Nephron progenitor cell (in vitro differentiated cells): ENCODE measurements at regions not wholly inside any gene's neighbourhood (a gene's known extent, or its start where the extent isn't known, plus 50 kb on each side); places are given as distances from the start of the nearest gene placed in this dataset.
"Not testable (repeated sequence)": the region's sequence is repeated elsewhere in the genome, so short reads cannot be mapped to it uniquely, and the experiment has no call there.

Experiments
- DNase-seq: peaks from one replicate; pipeline ENCODE4 v3.0.0; 2021
- H3K27ac Mint-ChIP-seq: 2 replicates; pipeline ENCODE4 v1.8.0; 2021; ENCODE audit warnings: mild to moderate bottlenecking, moderate library complexity, mixed read lengths
- H3K27me3 Mint-ChIP-seq: 2 replicates; pipeline ENCODE4 v1.8.0; 2021; ENCODE audit warnings: mild to moderate bottlenecking, low read depth, mixed read lengths; ENCODE audit not compliant: poor library complexity
- H3K36me3 Mint-ChIP-seq: 2 replicates; pipeline ENCODE4 v1.8.0; 2021; ENCODE audit warnings: low read depth, mixed read lengths
- H3K4me1 Mint-ChIP-seq: 2 replicates; pipeline ENCODE4 v1.8.0; 2021; ENCODE audit warnings: mixed read lengths
- H3K4me3 Mint-ChIP-seq: 2 replicates; pipeline ENCODE4 v1.8.0; 2021; ENCODE audit warnings: mild to moderate bottlenecking, moderate library complexity, mixed read lengths
- H3K9me3 Mint-ChIP-seq: 2 replicates; pipeline ENCODE4 v1.8.0; 2021; ENCODE audit warnings: mild to moderate bottlenecking, moderate library complexity, mixed read lengths
- TF ChIP-seq, protein P1 (sequence below): fragments of 200-600 bp; sonication (generic); IDR thresholded peaks from 2 replicates; pipeline ENCODE4 v1.5.0; 2021; ENCODE audit warnings: antibody characterized with exemption

DNA sequence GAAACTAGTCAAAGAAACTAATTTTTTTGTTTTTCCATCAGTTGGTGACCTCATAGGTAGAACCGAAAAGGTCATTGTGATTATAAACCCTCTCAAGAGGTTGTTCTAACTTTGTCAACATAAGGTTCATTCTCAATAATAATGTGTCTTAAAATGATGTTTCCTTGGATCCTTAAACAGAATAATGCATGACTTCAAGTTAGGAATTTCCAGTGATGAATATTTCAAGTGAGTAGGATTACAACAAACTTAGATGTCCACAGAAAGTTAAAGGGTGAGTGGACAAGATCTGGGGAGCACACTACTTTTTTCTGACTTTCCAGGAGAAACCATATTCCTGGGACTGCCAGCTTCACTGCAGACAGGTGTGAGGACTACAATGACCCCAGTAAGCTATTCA is 239.0 kb upstream of the PTGER4 start:
- H3K27ac Mint-ChIP-seq = no peak overlapping the region
- no peaks in the 10 kb centered on the region for H3K27me3 Mint-ChIP-seq
- peaks cover 4% of the 10 kb centered on the region for H3K9me3 Mint-ChIP-seq
- H3K4me3 Mint-ChIP-seq = no peak overlapping the region
- TF ChIP-seq, protein P1, sequence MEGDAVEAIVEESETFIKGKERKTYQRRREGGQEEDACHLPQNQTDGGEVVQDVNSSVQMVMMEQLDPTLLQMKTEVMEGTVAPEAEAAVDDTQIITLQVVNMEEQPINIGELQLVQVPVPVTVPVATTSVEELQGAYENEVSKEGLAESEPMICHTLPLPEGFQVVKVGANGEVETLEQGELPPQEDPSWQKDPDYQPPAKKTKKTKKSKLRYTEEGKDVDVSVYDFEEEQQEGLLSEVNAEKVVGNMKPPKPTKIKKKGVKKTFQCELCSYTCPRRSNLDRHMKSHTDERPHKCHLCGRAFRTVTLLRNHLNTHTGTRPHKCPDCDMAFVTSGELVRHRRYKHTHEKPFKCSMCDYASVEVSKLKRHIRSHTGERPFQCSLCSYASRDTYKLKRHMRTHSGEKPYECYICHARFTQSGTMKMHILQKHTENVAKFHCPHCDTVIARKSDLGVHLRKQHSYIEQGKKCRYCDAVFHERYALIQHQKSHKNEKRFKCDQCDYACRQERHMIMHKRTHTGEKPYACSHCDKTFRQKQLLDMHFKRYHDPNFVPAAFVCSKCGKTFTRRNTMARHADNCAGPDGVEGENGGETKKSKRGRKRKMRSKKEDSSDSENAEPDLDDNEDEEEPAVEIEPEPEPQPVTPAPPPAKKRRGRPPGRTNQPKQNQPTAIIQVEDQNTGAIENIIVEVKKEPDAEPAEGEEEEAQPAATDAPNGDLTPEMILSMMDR = no peak
- no peaks in the 10 kb centered on the region for H3K4me1 Mint-ChIP-seq
- no peak for DNase-seq
- H3K36me3 Mint-ChIP-seq = no peaks in the 10 kb centered on the region

DNA sequence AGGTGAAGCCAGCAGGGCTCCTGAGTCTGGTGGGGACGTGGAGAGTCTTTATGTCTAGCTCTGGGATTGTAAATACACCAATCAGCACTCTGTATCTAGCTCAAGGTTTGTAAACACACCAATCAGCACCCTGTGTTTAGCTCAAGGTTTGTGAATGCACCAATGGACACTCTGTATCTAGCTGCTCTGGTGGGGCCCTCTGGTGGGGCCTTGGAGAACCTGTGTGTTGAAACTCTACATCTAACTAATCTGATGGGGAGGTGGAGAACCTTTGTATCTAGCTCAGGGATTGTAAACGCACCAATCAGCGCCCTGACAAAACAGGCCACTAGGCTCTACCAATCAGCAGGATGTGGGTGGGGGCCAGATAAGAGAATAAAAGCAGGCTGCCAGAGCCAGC is 240.6 kb upstream of the PTGER4 start:
- not testable (repeated sequence) for H3K4me3 Mint-ChIP-seq, H3K4me1 Mint-ChIP-seq, H3K27me3 Mint-ChIP-seq, H3K27ac Mint-ChIP-seq, H3K9me3 Mint-ChIP-seq, DNase-seq, H3K36me3 Mint-ChIP-seq

DNA sequence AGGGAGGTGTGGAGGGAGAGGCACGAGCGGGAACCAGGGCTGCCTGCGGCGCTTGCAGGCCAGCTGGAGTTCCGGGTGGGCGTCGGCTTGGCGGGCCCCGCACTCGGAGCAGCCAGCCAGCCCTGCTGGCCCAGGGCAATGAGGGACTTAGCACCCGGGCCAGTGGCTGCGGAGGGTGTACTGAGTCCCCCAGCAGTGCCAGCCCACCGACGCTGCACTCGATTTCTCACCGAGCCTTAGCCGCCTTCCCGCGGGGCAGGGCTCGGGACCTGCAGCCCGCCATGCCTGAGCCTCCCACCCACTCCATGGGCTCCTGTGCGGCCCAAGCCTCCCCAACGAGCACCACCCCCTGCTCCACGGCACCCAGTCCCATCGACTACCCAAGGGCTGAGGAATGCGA is 241.1 kb upstream of the PTGER4 start:
- H3K27me3 Mint-ChIP-seq, DNase-seq, H3K27ac Mint-ChIP-seq, H3K36me3 Mint-ChIP-seq, H3K4me3 Mint-ChIP-seq, H3K9me3 Mint-ChIP-seq, H3K4me1 Mint-ChIP-seq: not testable (repeated sequence)

DNA sequence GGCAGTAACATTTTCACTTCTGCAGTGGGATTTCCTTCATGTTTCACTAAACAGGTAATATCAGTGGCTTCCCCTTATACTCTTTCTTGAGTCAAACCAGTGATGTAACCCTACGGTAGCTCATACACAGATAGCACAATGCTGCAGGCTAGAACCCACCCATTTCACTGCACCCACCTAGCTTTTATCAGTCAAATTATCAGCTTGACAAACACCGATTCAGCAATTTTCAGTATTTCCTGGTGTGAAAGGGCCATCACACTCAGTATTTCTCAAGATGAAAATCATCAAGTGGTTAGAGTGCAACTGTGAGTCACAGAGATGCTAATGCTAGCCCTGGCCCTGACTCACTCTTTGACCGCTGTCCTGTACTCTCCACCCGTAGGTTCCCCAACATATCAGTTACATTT is 242.3 kb upstream of the PTGER4 start:
- Mint-ChIP-seq H3K9me3 (peaks cover 4% of the 10 kb centered on the region), H3K4me1 (no peaks in the 10 kb centered on the region), H3K4me3 (no peak overlapping the region), H3K36me3 (no peaks in the 10 kb centered on the region), H3K27ac (no peak overlapping the region), H3K27me3 (no peaks in the 10 kb centered on the region)
- DNase-seq = no peak
- TF ChIP-seq, protein P1 = no peak

DNA sequence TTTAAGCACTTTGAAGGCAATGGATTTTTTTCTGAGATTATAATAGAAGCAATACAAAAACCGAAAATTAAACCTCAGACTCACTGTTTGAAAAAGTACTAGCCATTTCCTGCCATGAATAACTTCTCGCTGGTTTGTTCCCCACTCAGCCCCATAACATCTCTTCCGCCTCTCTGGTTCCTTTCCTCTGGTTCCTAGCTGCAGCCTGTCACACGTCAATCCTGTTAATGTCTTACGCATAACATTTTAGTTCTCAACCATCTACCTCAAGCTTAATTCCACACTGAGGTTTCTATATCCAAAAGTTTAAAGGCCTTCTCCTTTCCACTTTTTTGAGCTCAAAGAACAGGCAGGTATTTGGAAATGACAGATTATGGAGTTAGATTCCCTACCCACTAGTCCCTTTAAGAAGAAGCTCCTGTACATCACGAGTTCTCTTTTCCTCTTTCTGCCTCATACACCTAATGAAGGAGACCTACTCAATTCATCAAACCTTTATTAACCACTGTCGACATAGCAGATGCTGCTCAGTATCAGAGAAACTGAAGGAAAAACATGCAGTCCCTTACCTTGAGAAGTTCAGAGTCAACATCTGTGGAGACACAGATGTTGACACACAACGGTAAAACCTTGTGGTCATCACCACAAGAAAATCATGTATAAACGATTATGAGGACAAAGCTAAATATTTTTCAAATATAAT is 243.0 kb upstream of the PTGER4 start:
- H3K4me3 Mint-ChIP-seq = no peak overlapping the region
- no peaks in the 10 kb centered on the region for H3K27me3 Mint-ChIP-seq
- no peak for DNase-seq
- no peaks in the 10 kb centered on the region for H3K4me1 Mint-ChIP-seq
- TF ChIP-seq, protein P1 = no peak
- no peaks in the 10 kb centered on the region for H3K36me3 Mint-ChIP-seq
- H3K9me3 Mint-ChIP-seq = peaks cover 4% of the 10 kb centered on the region
- H3K27ac Mint-ChIP-seq = no peak overlapping the region

DNA sequence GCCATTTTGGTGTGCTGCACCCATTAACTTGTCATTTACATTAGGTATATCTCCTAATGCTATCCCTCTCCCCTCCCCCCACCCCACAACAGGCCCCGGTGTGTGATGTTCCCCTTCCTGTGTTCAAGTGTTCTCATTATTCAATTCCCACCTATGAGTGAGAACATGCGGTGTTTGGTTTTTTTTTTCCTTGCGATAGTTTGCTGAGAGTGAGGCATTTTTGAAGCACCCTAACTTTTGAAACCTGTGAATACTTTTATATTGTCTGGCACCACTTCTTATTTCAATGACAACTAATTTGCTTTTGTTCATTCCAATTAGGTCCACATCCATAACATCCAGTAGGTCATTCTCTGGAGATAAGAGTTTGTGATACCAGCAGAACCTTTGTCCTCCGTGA is 244.0 kb upstream of the PTGER4 start:
- H3K4me3 Mint-ChIP-seq, H3K4me1 Mint-ChIP-seq, DNase-seq, H3K36me3 Mint-ChIP-seq, H3K27ac Mint-ChIP-seq, H3K27me3 Mint-ChIP-seq, H3K9me3 Mint-ChIP-seq: not testable (repeated sequence)

DNA sequence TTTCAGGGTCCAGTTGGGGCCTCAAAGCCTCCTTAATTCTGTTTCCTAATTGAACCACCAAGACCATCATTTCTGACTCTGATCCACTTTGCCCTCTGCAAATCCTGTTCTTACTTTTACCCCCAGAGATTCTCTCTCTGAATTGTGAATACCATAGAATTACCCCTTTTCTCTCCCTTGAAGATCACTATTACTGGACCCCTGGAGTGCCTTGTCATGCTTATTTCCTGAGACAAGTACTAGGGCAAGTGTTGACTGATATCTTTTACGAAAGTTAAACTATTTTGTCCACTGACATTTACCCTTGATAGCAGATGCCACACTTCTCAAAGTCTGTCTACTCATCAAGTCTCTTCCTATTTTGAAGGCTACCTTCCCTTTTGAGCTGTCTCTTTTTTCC is 246.9 kb upstream of the PTGER4 start:
- H3K27me3 Mint-ChIP-seq = no peaks in the 10 kb centered on the region
- H3K36me3 Mint-ChIP-seq = no peaks in the 10 kb centered on the region
- no peaks in the 10 kb centered on the region for H3K4me1 Mint-ChIP-seq
- H3K9me3 Mint-ChIP-seq = no peaks in the 10 kb centered on the region
- no peak overlapping the region for H3K4me3 Mint-ChIP-seq
- no peak overlapping the region for H3K27ac Mint-ChIP-seq
- TF ChIP-seq, protein P1 = no peak
- no peak for DNase-seq
